WTC11 (cell line): ENCODE measurements at regions not wholly inside any gene's neighbourhood (a gene's known extent, or its start where the extent isn't known, plus 50 kb on each side); places are given as distances from the start of the nearest gene placed in this dataset.

Source experiments
- ATAC-seq: fragments of 200-7000 bp; cut with Tn5 transposase; 2 replicates; pipeline ENCODE4 v1.10.0; 2021; ENCODE audit warnings: mild to moderate bottlenecking, moderate library complexity
- CTCF ChIA-PET: fragments of 300-600 bp; sonication (Branson Sonifier 250); formaldehyde crosslinking; loops from one replicate; lab custom pipeline; 2021; ENCODE audit warnings: antibody characterized with exemption; lab: Charles Lee
- POLR2A ChIA-PET: fragments of 350-600 bp; sonication (Branson Sonifier 250); formaldehyde crosslinking; loops from one replicate; lab custom pipeline; 2021; ENCODE audit warnings: antibody characterized with exemption; lab: Charles Lee
- DNase-seq: peaks from one replicate; pipeline ENCODE4 v3.0.0; 2021; ENCODE audit warnings: low spot score
- H3K27ac Mint-ChIP-seq: 2 replicates; pipeline ENCODE4 v1.8.0; 2021; ENCODE audit warnings: mixed read lengths
- H3K27me3 Mint-ChIP-seq: 2 replicates; pipeline ENCODE4 v1.8.0; 2021; ENCODE audit warnings: low read depth, mild to moderate bottlenecking, moderate library complexity, mixed read lengths
- H3K36me3 Mint-ChIP-seq: 2 replicates; pipeline ENCODE4 v1.8.0; 2021; ENCODE audit warnings: mixed read lengths
- H3K4me1 Mint-ChIP-seq: 2 replicates; pipeline ENCODE4 v1.8.0; 2022; ENCODE audit warnings: mixed read lengths
- H3K4me3 Mint-ChIP-seq: 2 replicates; pipeline ENCODE4 v1.8.0; 2021; ENCODE audit warnings: mild to moderate bottlenecking, moderate library complexity, mixed read lengths
- H3K9me3 Mint-ChIP-seq: 2 replicates; pipeline ENCODE4 v1.8.0; 2021; ENCODE audit warnings: mixed read lengths
- EMX1 ChIP-seq: fragments of 250-450 bp; sonication (Bioruptor Pico); IDR thresholded peaks from 2 replicates; pipeline ENCODE4 v1.8.0; 2021; ENCODE audit warnings: mild to moderate bottlenecking
- FOXJ3 ChIP-seq: sonication (generic); formaldehyde crosslinking; IDR thresholded peaks from 2 replicates; pipeline ENCODE4 v1.9.0; 2021; ENCODE audit warnings: missing genetic modification reagents, mild to moderate bottlenecking, borderline replicate concordance
- FOXK1 ChIP-seq: sonication (generic); formaldehyde crosslinking; IDR thresholded peaks from 2 replicates; pipeline ENCODE4 v1.8.0; 2022; ENCODE audit warnings: mild to moderate bottlenecking, moderate library complexity, missing genetic modification reagents
- HMGA2 ChIP-seq: fragments of 250-450 bp; sonication (Bioruptor Pico); IDR thresholded peaks from 2 replicates; pipeline ENCODE4 v1.4.0; 2021; ENCODE audit warnings: mild to moderate bottlenecking, moderate library complexity
- MXD4 ChIP-seq: fragments of 250-450 bp; sonication (Bioruptor Pico); IDR thresholded peaks from 2 replicates; pipeline ENCODE4 v1.8.0; 2021; ENCODE audit warnings: mild to moderate bottlenecking, moderate library complexity, borderline replicate concordance
- OVOL2 ChIP-seq: fragments of 250-450 bp; sonication (Bioruptor Pico); IDR thresholded peaks from 2 replicates; pipeline ENCODE4 v1.9.0; 2021; ENCODE audit warnings: mild to moderate bottlenecking, borderline replicate concordance
- PRDM15 ChIP-seq: sonication (generic); formaldehyde crosslinking; IDR thresholded peaks from 2 replicates; pipeline ENCODE4 v1.8.0; 2022; ENCODE audit warnings: missing genetic modification reagents
- SMAD3 ChIP-seq: sonication (generic); formaldehyde crosslinking; IDR thresholded peaks from 2 replicates; pipeline ENCODE4 v1.8.0; 2022; ENCODE audit warnings: missing genetic modification reagents, mild to moderate bottlenecking, borderline replicate concordance
- SP1 ChIP-seq: sonication (generic); formaldehyde crosslinking; conservative IDR thresholded peaks from 2 replicates; pipeline ENCODE4 v1.8.1; 2022; ENCODE audit warnings: missing genetic modification reagents
- TCF7 ChIP-seq: sonication (generic); formaldehyde crosslinking; IDR thresholded peaks from 2 replicates; pipeline ENCODE4 v1.8.0; 2022; ENCODE audit warnings: mild to moderate bottlenecking, low read depth, missing genetic modification reagents, moderate library complexity
- TP53 ChIP-seq: sonication (generic); formaldehyde crosslinking; IDR thresholded peaks from 2 replicates; pipeline ENCODE4 v1.8.1; 2023; ENCODE audit warnings: mild to moderate bottlenecking, missing genetic modification reagents
- ZNF219 ChIP-seq: sonication (generic); formaldehyde crosslinking; IDR thresholded peaks from 2 replicates; pipeline ENCODE4 v1.8.0; 2023; ENCODE audit warnings: missing genetic modification reagents, mild to moderate bottlenecking, borderline replicate concordance
- ZNF317 ChIP-seq: sonication (generic); formaldehyde crosslinking; IDR thresholded peaks from 2 replicates; pipeline ENCODE4 v1.8.1; 2023; ENCODE audit warnings: low read depth, mild to moderate bottlenecking, moderate library complexity, missing genetic modification reagents, borderline replicate concordance
- ZNF512 ChIP-seq: sonication (generic); formaldehyde crosslinking; IDR thresholded peaks from 2 replicates; pipeline ENCODE4 v1.8.1; 2022; ENCODE audit warnings: missing genetic modification reagents, borderline replicate concordance
- ZNF532 ChIP-seq: fragments of 250-450 bp; sonication (Bioruptor Pico); IDR thresholded peaks from 2 replicates; pipeline ENCODE4 v1.9.0; 2021; ENCODE audit warnings: mild to moderate bottlenecking, borderline replicate concordance
- TF ChIP-seq, protein P1 (sequence below): sonication (generic); formaldehyde crosslinking; IDR thresholded peaks from 2 replicates; pipeline ENCODE4 v1.8.0; 2023; ENCODE audit warnings: missing genetic modification reagents
- TF ChIP-seq, protein P2 (sequence below): sonication (generic); formaldehyde crosslinking; conservative IDR thresholded peaks from 2 replicates; pipeline ENCODE4 v1.8.1; 2023; ENCODE audit warnings: mild to moderate bottlenecking, low read depth, missing genetic modification reagents, moderate library complexity

GRCh38 chr3:159626598-159626997, 362.0 kb upstream of the IL12A start (continued):
- TF ChIP-seq ZNF317 (CRISPR knock-in tag): no peak
- no peak for TF ChIP-seq OVOL2
- no peak for TF ChIP-seq TCF7 (CRISPR knock-in tag)
- no peak for TF ChIP-seq PRDM15 (CRISPR knock-in tag)
- TF ChIP-seq ZNF512: no peak
- TF ChIP-seq SP1 (CRISPR knock-in tag): no peak
- TF ChIP-seq MXD4 (CRISPR knock-in tag): no peak

DNA sequence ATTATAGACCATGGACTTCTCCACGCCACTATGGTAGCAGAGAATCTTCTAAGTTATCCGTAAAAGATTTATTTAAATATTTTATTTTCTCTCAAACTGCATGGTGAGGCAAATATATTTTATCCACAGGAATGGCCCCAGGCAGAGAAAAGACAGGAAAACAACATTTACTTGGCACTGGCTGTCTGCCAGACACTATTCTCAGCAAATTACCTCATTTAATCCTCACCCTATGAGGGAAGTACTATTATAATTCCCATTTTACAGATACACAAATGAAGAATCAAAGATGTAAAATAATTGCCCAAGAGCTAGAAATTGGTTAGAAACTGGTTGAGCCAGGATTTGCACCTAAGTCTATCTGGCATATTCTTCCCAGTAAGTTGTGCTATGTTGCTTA, 361.4 kb upstream of the IL12A start:
- TF ChIP-seq, protein P1, sequence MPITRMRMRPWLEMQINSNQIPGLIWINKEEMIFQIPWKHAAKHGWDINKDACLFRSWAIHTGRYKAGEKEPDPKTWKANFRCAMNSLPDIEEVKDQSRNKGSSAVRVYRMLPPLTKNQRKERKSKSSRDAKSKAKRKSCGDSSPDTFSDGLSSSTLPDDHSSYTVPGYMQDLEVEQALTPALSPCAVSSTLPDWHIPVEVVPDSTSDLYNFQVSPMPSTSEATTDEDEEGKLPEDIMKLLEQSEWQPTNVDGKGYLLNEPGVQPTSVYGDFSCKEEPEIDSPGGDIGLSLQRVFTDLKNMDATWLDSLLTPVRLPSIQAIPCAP (CRISPR knock-in tag): no peak
- TF ChIP-seq OVOL2 (no peak), FOXJ3 (no peak), SMAD3 (CRISPR knock-in tag) (no peak)
- ChIA-PET CTCF (interaction anchor here (1.5 kb wide), 1 partner anchor 41 kb away, joined by 3 read pairs; no protein-coding TSS in a partner anchor), POLR2A (no interaction called here)
- no peak overlapping the region for H3K27ac Mint-ChIP-seq
- no peak for DNase-seq
- peaks cover 10% of the 10 kb centered on the region for H3K4me1 Mint-ChIP-seq
- H3K36me3 Mint-ChIP-seq: no peaks in the 10 kb centered on the region
- no peaks in the 10 kb centered on the region for H3K9me3 Mint-ChIP-seq
- no peaks in the 10 kb centered on the region for H3K27me3 Mint-ChIP-seq
- ATAC-seq: no peak
- H3K4me3 Mint-ChIP-seq: no peak overlapping the region

GRCh38 chr3:159627634-159628033, 361.0 kb upstream of the IL12A start:
- ATAC-seq: no peak
- Mint-ChIP-seq H3K36me3 (no peaks in the 10 kb centered on the region), H3K4me3 (no peak overlapping the region), H3K9me3 (no peaks in the 10 kb centered on the region), H3K4me1 (peaks cover 14% of the 10 kb centered on the region), H3K27me3 (no peaks in the 10 kb centered on the region), H3K27ac (no peak overlapping the region)
- POLR2A ChIA-PET: no interaction called here
- CTCF ChIA-PET: no interaction called here
- TF ChIP-seq ZNF219 (no peak), HMGA2 (no peak), ZNF532 (CRISPR knock-in tag) (no peak), EMX1 (CRISPR knock-in tag) (no peak), FOXK1 (no peak), TP53 (no peak)
- TF ChIP-seq, protein P2, sequence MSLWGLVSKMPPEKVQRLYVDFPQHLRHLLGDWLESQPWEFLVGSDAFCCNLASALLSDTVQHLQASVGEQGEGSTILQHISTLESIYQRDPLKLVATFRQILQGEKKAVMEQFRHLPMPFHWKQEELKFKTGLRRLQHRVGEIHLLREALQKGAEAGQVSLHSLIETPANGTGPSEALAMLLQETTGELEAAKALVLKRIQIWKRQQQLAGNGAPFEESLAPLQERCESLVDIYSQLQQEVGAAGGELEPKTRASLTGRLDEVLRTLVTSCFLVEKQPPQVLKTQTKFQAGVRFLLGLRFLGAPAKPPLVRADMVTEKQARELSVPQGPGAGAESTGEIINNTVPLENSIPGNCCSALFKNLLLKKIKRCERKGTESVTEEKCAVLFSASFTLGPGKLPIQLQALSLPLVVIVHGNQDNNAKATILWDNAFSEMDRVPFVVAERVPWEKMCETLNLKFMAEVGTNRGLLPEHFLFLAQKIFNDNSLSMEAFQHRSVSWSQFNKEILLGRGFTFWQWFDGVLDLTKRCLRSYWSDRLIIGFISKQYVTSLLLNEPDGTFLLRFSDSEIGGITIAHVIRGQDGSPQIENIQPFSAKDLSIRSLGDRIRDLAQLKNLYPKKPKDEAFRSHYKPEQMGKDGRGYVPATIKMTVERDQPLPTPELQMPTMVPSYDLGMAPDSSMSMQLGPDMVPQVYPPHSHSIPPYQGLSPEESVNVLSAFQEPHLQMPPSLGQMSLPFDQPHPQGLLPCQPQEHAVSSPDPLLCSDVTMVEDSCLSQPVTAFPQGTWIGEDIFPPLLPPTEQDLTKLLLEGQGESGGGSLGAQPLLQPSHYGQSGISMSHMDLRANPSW (CRISPR knock-in tag): no peak
- no peak for DNase-seq
